Osteoblast (primary cell): ENCODE measurements at regions not wholly inside any gene's neighbourhood (a gene's known extent, or its start where the extent isn't known, plus 50 kb on each side); places are given as distances from the start of the nearest gene placed in this dataset.
A peak's percentile ranks its signal among the peaks of the same experiment; 100 is the strongest.

Source experiments
- DNase-seq: peaks from one replicate; pipeline ENCODE4 v3.0.0; 2011; ENCODE audit warnings: low spot score, mixed read lengths; ENCODE audit not compliant: insufficient read length; ENCODE audit errors: missing footprints
- H2AFZ ChIP-seq: 2 replicates; pipeline ENCODE4 v1.6.0; 2011; ENCODE audit warnings: mild to moderate bottlenecking, low read length
- H3K27ac ChIP-seq: 2 replicates; pipeline ENCODE4 v1.5.1; 2011; ENCODE audit warnings: mild to moderate bottlenecking, low read depth, low read length, moderate library complexity
- H3K27me3 ChIP-seq: 2 replicates; pipeline ENCODE4 v1.6.0; 2012; ENCODE audit warnings: mild to moderate bottlenecking, control low read depth, inconsistent platforms, low read length, moderate library complexity; ENCODE audit not compliant: insufficient read depth
- H3K36me3 ChIP-seq: 2 replicates; pipeline ENCODE4 v1.5.1; 2011; ENCODE audit warnings: mild to moderate bottlenecking, low read length, control low read depth, moderate library complexity; ENCODE audit not compliant: insufficient read depth
- H3K4me1 ChIP-seq: 2 replicates; pipeline ENCODE4 v1.5.1; 2011; ENCODE audit warnings: mild to moderate bottlenecking, low read length, control low read depth, moderate library complexity; ENCODE audit not compliant: insufficient read depth
- H3K4me2 ChIP-seq: 2 replicates; pipeline ENCODE4 v1.6.0; 2011; ENCODE audit warnings: mild to moderate bottlenecking, low read length; ENCODE audit not compliant: insufficient read depth
- H3K4me3 ChIP-seq: fragments of 200-600 bp; sonication (generic); 3 replicates; pipeline ENCODE4 v1.5.1; 2012; ENCODE audit warnings: mild to moderate bottlenecking, low read length, inconsistent platforms; ENCODE audit not compliant: insufficient read depth
- H3K79me2 ChIP-seq: 2 replicates; pipeline ENCODE4 v1.6.0; 2012; ENCODE audit warnings: mild to moderate bottlenecking, low read length, control low read depth, inconsistent platforms; ENCODE audit not compliant: insufficient read depth
- H3K9me3 ChIP-seq: 2 replicates; pipeline ENCODE4 v1.5.1; 2011; ENCODE audit warnings: low read depth, low read length, control low read depth
- H4K20me1 ChIP-seq: 2 replicates; pipeline ENCODE4 v1.6.0; 2012; ENCODE audit warnings: mild to moderate bottlenecking, low read length, control low read depth; ENCODE audit not compliant: insufficient read depth
- CTCF ChIP-seq: IDR thresholded peaks from 2 replicates; pipeline ENCODE4 v1.5.1; 2011; ENCODE audit warnings: mild to moderate bottlenecking, low read depth, low read length, moderate library complexity; ENCODE audit errors: extremely low read depth

- no peak for DNase-seq
- TF ChIP-seq CTCF, result no peak
- Histone ChIP-seq H3K36me3 (no peaks in the 10 kb centered on the region), H3K4me1 (no peaks in the 10 kb centered on the region), H3K4me3 (no peak overlapping the region), H4K20me1 (no peaks in the 10 kb centered on the region), H3K79me2 (no peaks in the 10 kb centered on the region), H3K27me3 (no peaks in the 10 kb centered on the region), H2AFZ (no peak overlapping the region), H3K9me3 (no peaks in the 10 kb centered on the region), H3K4me2 (no peak overlapping the region), H3K27ac (no peak overlapping the region)
Measured at GRCh38 chr1:65623895-65624294, 168.8 kb upstream of the PDE4B start.

DNA sequence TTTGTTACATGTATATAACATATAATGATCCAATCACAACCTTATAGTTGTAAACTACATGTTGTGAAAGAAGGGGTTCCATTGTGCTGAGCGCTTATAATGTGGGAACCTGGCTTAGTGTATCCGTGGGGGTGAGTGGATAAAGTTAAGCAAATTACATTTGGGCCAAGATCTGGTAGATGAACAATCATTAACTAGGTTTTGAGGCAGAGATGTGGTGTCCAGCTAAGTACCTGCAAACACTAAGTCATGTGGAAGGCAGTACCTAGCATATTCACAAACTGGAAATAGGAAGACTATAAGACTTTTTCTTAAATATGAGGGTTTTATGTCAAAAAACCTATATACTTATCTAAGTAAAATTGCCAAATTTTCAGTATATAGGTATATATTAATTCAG is 167.2 kb upstream of the PDE4B start:
- no peak overlapping the region for H3K4me3 ChIP-seq
- DNase-seq, result no peak
- H3K4me2 ChIP-seq, result no peak overlapping the region
- H3K79me2 ChIP-seq, result no peaks in the 10 kb centered on the region
- no peaks in the 10 kb centered on the region for H3K4me1 ChIP-seq
- H2AFZ ChIP-seq, result no peak overlapping the region
- H4K20me1 ChIP-seq, result no peaks in the 10 kb centered on the region
- no peaks in the 10 kb centered on the region for H3K9me3 ChIP-seq
- no peak for TF ChIP-seq CTCF
- no peaks in the 10 kb centered on the region for H3K27me3 ChIP-seq
- no peaks in the 10 kb centered on the region for H3K36me3 ChIP-seq
- no peak overlapping the region for H3K27ac ChIP-seq

DNA sequence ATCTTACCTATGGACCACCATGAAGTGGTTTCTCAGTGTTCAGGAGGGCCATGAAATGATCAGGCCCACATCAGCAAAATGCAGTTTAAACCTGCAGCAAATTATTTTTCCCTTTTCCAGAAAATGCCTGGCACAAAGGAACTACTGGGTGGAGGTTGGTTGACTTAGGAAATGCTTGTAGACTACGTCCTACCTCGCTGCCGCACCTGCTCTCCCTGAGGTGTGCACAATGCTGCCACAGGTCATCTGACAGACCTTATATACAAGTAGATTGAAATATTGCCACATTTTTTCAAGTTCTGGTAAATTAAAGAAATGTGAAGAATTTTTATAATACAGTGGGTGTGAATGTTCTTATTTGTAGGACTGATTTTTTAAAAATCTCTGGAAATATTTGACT is 166.7 kb upstream of the PDE4B start:
- no peaks in the 10 kb centered on the region for H3K9me3 ChIP-seq
- no peak for TF ChIP-seq CTCF

GRCh38 chr1:65629788-65630187 is 162.9 kb upstream of the PDE4B start:
- Histone ChIP-seq H3K4me3 (no peak overlapping the region), H3K79me2 (no peaks in the 10 kb centered on the region), H2AFZ (no peak overlapping the region), H3K27me3 (no peaks in the 10 kb centered on the region), H3K9me3 (no peaks in the 10 kb centered on the region), H3K4me1 (peaks cover 6% of the 10 kb centered on the region), H3K36me3 (no peaks in the 10 kb centered on the region), H4K20me1 (no peaks in the 10 kb centered on the region), H3K27ac (no peak overlapping the region), H3K4me2 (no peak overlapping the region)
- no peak for TF ChIP-seq CTCF
- DNase-seq, result peak; percentile 73

More for the DNA sequence above, 166.7 kb upstream of the PDE4B start:
- Histone ChIP-seq H3K36me3 (no peaks in the 10 kb centered on the region), H3K27ac (no peak overlapping the region), H4K20me1 (no peaks in the 10 kb centered on the region), H3K27me3 (no peaks in the 10 kb centered on the region), H3K4me3 (no peak overlapping the region), H3K4me2 (no peak overlapping the region), H3K4me1 (peaks cover 3% of the 10 kb centered on the region), H3K79me2 (no peaks in the 10 kb centered on the region), H2AFZ (no peak overlapping the region)
- no peak for DNase-seq
